Keratinocyte (primary cell): ENCODE measurements at regions not wholly inside any gene's neighbourhood (a gene's known extent, or its start where the extent isn't known, plus 50 kb on each side); places are given as distances from the start of the nearest gene placed in this dataset.

Experiments used
- EZH2 ChIP-seq: IDR thresholded peaks from one replicate; pipeline ENCODE4 v1.6.1; 2012; ENCODE audit warnings: inconsistent platforms, mild to moderate bottlenecking, low read length, moderate library complexity
- TF ChIP-seq, protein P1 (sequence below), 3 experiments: IDR thresholded peaks in 1 of 3; conservative IDR thresholded peaks in 1 of 3; optimal IDR thresholded peaks in 1 of 3; 2 replicates in 2 of 3; 3 replicates in 1 of 3; pipeline versions ENCODE3 to v1.5.1; 2011; ENCODE audit warnings: low read length in 3 of 3, mild to moderate bottlenecking in 3 of 3, moderate library complexity in 2 of 3, control low read depth in 1 of 3, inconsistent platforms in 1 of 3; ENCODE audit not compliant: insufficient read depth in 2 of 3; ENCODE audit errors: extremely low read depth in 1 of 3

DNA sequence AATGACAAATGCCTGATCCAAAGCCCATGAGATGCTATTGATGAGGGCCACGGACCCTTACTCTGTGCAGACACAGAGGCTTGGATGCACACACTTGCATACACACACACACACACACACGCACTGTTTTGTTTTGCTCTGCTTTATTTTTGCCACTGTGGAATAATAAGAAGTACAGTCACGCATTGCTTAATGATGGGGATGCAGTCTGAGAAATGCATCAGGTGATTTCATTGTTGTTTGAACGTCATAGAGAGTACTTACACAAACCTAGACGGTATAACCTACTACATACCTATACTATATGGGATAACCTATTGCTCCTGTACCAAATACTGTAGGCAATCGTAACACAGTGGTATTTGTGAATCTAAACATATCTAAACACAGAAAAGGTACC, 104.4 kb downstream of the RHOU start:
- TF ChIP-seq, protein P1, sequence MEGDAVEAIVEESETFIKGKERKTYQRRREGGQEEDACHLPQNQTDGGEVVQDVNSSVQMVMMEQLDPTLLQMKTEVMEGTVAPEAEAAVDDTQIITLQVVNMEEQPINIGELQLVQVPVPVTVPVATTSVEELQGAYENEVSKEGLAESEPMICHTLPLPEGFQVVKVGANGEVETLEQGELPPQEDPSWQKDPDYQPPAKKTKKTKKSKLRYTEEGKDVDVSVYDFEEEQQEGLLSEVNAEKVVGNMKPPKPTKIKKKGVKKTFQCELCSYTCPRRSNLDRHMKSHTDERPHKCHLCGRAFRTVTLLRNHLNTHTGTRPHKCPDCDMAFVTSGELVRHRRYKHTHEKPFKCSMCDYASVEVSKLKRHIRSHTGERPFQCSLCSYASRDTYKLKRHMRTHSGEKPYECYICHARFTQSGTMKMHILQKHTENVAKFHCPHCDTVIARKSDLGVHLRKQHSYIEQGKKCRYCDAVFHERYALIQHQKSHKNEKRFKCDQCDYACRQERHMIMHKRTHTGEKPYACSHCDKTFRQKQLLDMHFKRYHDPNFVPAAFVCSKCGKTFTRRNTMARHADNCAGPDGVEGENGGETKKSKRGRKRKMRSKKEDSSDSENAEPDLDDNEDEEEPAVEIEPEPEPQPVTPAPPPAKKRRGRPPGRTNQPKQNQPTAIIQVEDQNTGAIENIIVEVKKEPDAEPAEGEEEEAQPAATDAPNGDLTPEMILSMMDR (optimal IDR thresholded peaks at IDR 0.05 in 1 of 3, IDR thresholded peaks at IDR 0.05 in 1 of 3, conservative IDR thresholded peaks at IDR 0.05 in 1 of 3; ENCODE audit: extremely low read depth in 1 of 3, insufficient read depth in 2 of 3, low read length in 3 of 3) = no peak
- TF ChIP-seq EZH2 = no peak
